ENCODE measurements at regions not wholly inside any gene's neighbourhood (a gene's known extent, or its start where the extent isn't known, plus 50 kb on each side); places are given as distances from the start of the nearest gene placed in this dataset.

DNA sequence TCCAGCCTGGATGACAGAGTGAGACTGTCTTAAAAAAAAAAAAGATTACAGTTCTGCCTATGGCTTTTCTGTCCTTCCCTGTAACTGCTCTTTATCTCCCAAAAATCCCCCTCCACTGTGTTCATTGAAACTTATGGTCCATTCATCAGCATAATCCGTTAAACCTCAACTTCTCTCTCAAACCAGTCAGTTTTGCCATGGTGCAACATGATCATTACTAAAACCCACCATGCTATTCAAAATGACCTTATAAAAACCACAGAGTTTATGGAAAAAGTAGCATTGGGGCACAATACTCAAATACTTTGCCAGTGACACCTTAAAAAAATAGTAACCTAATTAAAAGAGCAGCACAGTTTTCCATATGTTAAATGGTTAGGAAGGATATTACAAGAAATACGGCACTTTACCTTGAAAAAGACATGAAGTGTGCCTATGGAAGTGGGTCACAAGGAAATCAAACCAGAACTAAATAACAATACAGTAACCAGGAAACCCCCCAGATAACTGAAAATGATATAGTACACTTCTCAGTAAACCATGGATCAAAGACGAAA lies 74.0 kb upstream of the ST8SIA6 start:
- no peak for TF ChIP-seq EZH2phosphoT487 (IDR thresholded peaks at IDR 0.05; ENCODE audit: borderline replicate concordance)
- no peak for TF ChIP-seq JUND (IDR thresholded peaks at IDR 0.05)
- TF ChIP-seq POLR2AphosphoS5 (IDR thresholded peaks at IDR 0.05; ENCODE audit: low read depth, low read length): no peak
- TF ChIP-seq MAX (IDR thresholded peaks at IDR 0.05): no peak
- TF ChIP-seq, protein P1, sequence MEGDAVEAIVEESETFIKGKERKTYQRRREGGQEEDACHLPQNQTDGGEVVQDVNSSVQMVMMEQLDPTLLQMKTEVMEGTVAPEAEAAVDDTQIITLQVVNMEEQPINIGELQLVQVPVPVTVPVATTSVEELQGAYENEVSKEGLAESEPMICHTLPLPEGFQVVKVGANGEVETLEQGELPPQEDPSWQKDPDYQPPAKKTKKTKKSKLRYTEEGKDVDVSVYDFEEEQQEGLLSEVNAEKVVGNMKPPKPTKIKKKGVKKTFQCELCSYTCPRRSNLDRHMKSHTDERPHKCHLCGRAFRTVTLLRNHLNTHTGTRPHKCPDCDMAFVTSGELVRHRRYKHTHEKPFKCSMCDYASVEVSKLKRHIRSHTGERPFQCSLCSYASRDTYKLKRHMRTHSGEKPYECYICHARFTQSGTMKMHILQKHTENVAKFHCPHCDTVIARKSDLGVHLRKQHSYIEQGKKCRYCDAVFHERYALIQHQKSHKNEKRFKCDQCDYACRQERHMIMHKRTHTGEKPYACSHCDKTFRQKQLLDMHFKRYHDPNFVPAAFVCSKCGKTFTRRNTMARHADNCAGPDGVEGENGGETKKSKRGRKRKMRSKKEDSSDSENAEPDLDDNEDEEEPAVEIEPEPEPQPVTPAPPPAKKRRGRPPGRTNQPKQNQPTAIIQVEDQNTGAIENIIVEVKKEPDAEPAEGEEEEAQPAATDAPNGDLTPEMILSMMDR (IDR thresholded peaks at IDR 0.05 in 2 of 3, conservative IDR thresholded peaks at IDR 0.05 in 1 of 3; ENCODE audit: borderline replicate concordance in 1 of 3, insufficient read depth in 1 of 3, low read depth in 2 of 3, low read length in 2 of 3): no peak
- no peak for TF ChIP-seq POLR2A (IDR thresholded peaks at IDR 0.05; ENCODE audit: borderline replicate concordance, extremely low read depth, insufficient read depth, insufficient read length)
- TF ChIP-seq EZH2 (IDR thresholded peaks at IDR 0.05): no peak
- no peak for TF ChIP-seq SP1 (IDR thresholded peaks at IDR 0.05; ENCODE audit: low read depth)
- TF ChIP-seq EGR1 (IDR thresholded peaks at IDR 0.05; ENCODE audit: low read depth): no peak
- TF ChIP-seq ATF3 (IDR thresholded peaks at IDR 0.05): no peak
